ENCODE measurements at regions not wholly inside any gene's neighbourhood (a gene's known extent, or its start where the extent isn't known, plus 50 kb on each side); places are given as distances from the start of the nearest gene placed in this dataset.

DNA sequence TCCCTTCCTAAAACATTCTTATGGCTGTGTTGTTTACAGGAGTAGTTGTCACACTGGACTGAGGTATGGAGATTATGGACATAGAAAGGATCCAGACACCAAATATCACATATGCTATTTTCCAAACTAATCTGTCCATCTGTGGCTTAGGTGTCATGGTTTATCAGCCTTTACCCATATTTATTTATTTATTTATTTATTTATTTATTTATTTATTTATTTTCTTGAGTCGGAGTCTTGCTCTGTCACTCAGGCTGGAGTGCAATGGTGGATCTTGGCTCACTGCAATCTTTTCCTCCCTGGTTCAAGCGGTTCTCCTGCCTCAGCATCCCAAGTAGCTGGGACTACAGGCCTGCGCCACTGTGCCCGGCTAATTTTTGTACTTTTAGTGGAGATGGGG lies 1103.1 kb downstream of the MAT2B start:
- Histone ChIP-seq H3K36me3 (no peaks in the 10 kb centered on the region), H3K27me3 (no peaks in the 10 kb centered on the region), H3K4me1 (no peaks in the 10 kb centered on the region), H3K9me3 (no peaks in the 10 kb centered on the region), H3K27ac (no peak overlapping the region), H3K4me3 (no peak overlapping the region)
- intact Hi-C loops (cut with DNase I) = no loop called here
- TF ChIP-seq, protein P1, sequence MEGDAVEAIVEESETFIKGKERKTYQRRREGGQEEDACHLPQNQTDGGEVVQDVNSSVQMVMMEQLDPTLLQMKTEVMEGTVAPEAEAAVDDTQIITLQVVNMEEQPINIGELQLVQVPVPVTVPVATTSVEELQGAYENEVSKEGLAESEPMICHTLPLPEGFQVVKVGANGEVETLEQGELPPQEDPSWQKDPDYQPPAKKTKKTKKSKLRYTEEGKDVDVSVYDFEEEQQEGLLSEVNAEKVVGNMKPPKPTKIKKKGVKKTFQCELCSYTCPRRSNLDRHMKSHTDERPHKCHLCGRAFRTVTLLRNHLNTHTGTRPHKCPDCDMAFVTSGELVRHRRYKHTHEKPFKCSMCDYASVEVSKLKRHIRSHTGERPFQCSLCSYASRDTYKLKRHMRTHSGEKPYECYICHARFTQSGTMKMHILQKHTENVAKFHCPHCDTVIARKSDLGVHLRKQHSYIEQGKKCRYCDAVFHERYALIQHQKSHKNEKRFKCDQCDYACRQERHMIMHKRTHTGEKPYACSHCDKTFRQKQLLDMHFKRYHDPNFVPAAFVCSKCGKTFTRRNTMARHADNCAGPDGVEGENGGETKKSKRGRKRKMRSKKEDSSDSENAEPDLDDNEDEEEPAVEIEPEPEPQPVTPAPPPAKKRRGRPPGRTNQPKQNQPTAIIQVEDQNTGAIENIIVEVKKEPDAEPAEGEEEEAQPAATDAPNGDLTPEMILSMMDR (IDR thresholded peaks at IDR 0.05) = no peak
- DNase-seq = no peak
- no peak for ATAC-seq

DNA sequence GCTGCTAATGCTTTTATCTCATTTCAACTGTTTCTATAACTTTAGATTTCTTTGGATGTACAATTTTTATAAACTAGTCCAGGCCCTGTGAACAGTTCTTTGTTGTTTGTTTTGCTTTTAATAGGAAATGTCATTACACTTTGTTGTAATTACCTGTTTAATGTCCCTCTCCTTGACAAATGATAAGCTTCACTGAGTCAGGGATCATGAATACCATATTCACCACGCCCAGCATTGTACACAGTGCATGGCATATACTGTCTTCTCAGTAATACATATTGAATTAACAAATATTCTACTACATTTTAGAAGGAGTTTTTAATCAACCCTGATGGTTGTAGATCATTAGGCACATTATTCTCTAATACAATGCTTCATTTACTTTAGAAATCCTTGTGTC lies 1105.0 kb downstream of the MAT2B start:
- no peak overlapping the region for H3K27ac ChIP-seq
- intact Hi-C loops (cut with DNase I) = no loop called here
- H3K36me3 ChIP-seq = no peaks in the 10 kb centered on the region
- no peak overlapping the region for H3K4me3 ChIP-seq
- ATAC-seq (no peak), DNase-seq (no peak)
- TF ChIP-seq, protein P1 (IDR thresholded peaks at IDR 0.05) = no peak
- no peaks in the 10 kb centered on the region for H3K9me3 ChIP-seq
- H3K27me3 ChIP-seq = no peaks in the 10 kb centered on the region
- no peaks in the 10 kb centered on the region for H3K4me1 ChIP-seq

DNA sequence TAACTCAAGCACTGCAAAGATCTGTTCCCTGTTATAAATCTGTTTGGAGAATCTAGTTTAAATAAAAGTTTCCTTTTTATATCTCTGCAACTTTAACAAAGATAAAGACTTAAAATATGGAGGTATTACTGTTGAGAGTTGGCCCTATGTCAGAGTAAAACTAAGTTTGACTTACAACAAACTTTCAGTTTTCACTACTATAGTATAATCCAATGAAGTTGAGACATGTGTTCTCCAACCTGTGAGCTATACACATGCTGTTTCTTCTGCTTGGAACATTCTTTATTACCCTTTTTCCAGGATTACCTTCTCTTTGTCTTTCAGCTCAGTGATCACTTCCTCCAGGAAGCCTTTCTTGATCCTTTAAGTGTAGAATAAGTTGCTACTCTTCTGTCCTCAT lies 1109.3 kb downstream of the MAT2B start:
- no peak overlapping the region for H3K4me3 ChIP-seq
- no peak for ATAC-seq

DNA sequence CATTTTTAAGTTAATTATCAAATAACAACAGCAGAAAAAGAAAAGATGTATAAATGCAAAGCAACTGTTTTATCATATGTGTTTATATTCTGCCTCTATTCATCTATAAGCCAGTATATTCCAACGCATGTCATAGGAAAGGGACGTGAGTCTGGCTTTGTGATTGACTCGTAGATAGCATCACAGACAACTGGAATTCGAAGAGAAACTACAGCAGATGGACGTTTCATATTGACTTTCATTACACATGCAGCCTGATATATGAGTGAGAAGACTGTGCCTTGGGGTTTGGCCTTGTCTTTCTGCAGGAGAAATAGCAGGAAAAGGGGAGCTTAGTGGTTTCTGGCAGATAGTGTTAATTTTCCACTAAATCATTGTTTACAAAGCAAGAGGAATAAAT lies 1111.9 kb downstream of the MAT2B start:
- Histone ChIP-seq H3K36me3 (no peaks in the 10 kb centered on the region), H3K4me1 (no peaks in the 10 kb centered on the region), H3K9me3 (no peaks in the 10 kb centered on the region), H3K4me3 (no peak overlapping the region), H3K27me3 (no peaks in the 10 kb centered on the region), H3K27ac (no peak overlapping the region)
- DNase-seq (no peak), ATAC-seq (no peak)
- intact Hi-C loops (cut with DNase I) = no loop called here
- TF ChIP-seq, protein P1 (IDR thresholded peaks at IDR 0.05) = no peak

More for the DNA sequence above, 1109.3 kb downstream of the MAT2B start:
- no peak overlapping the region for H3K27ac ChIP-seq
- H3K36me3 ChIP-seq = no peaks in the 10 kb centered on the region
- TF ChIP-seq, protein P1 (IDR thresholded peaks at IDR 0.05) = no peak
- DNase-seq = no peak
- no peaks in the 10 kb centered on the region for H3K9me3 ChIP-seq
- intact Hi-C loops (cut with DNase I) = no loop called here
- H3K27me3 ChIP-seq = no peaks in the 10 kb centered on the region
- no peaks in the 10 kb centered on the region for H3K4me1 ChIP-seq

DNA sequence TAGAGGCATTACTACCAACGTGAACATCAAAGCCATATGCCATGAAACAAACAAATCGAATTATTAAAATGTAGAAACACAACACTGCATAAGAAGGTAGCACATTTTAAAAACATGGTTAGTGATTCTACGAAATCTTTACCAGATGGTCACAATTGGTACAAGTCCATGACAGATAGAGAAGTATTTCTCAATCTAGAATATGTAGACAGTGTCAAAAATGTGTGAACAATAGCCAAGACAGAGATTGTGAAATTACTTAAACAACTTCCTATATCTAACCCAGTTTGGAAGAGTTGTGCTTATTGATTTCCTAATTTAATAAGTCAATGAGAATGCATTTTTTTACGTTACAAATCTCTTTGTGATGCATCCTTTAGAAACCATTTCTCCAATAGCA lies 1121.6 kb downstream of the MAT2B start:
- H3K36me3 ChIP-seq = no peaks in the 10 kb centered on the region
- no peaks in the 10 kb centered on the region for H3K9me3 ChIP-seq
- H3K4me1 ChIP-seq = no peaks in the 10 kb centered on the region
- no peak overlapping the region for H3K27ac ChIP-seq
- intact Hi-C loops (cut with DNase I) = no loop called here
- DNase-seq (no peak), ATAC-seq (no peak)
- TF ChIP-seq, protein P1 (IDR thresholded peaks at IDR 0.05) = no peak
- H3K4me3 ChIP-seq = no peak overlapping the region
- H3K27me3 ChIP-seq = no peaks in the 10 kb centered on the region

DNA sequence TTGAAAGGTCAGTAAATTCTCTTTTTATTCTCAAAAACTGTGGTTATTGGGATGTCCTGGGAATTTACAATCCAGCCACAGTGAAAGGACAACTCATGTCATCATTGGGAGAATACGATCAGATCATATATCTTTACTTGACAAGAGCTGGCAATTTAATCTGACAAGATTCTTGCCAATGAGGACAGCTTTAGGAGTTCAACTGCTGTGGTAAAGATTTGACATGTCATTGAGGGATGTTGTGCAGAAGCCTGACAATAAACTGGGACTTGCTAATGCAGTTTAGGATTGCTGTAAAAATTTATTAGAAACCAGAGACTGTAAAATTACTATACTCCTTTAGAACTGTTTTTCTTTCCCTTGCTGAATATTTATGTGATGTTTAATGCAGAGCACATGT lies 1131.0 kb downstream of the MAT2B start:
- Histone ChIP-seq H3K4me1 (no peaks in the 10 kb centered on the region), H3K36me3 (no peaks in the 10 kb centered on the region), H3K27ac (no peak overlapping the region), H3K4me3 (no peak overlapping the region), H3K9me3 (no peaks in the 10 kb centered on the region), H3K27me3 (no peaks in the 10 kb centered on the region)
- intact Hi-C loops (cut with DNase I) = no loop called here
- TF ChIP-seq, protein P1 (IDR thresholded peaks at IDR 0.05) = no peak
- DNase-seq = no peak
- no peak for ATAC-seq

Measured in upper lobe of right lung (tissue), 1 donor.